Calu3 (cell line): ENCODE measurements at regions not wholly inside any gene's neighbourhood (a gene's known extent, or its start where the extent isn't known, plus 50 kb on each side); places are given as distances from the start of the nearest gene placed in this dataset.

Experiments used
- BruUV-seq: library from RNA; stranded (reverse); fragments of 400-500 nt; replicated peaks from 2 replicates; lab custom pipeline; 2021; lab: Mats Ljungman, UMichigan
- CTCF ChIA-PET: fragments of 300-600 bp; sonication (Branson Sonifier 250); formaldehyde crosslinking; loops from one replicate; lab custom pipeline; 2022; ENCODE audit warnings: antibody characterized with exemption; lab: Charles Lee
- DNase-seq: peaks from one replicate; pipeline ENCODE4 v3.0.0; 2022
- H3K27ac Mint-ChIP-seq: one replicate; pipeline ENCODE4 v1.8.0; 2022; ENCODE audit warnings: mixed read lengths; ENCODE audit not compliant: unreplicated experiment
- H3K27me3 Mint-ChIP-seq: one replicate; pipeline ENCODE4 v1.8.0; 2022; ENCODE audit warnings: mixed read lengths; ENCODE audit not compliant: unreplicated experiment
- H3K36me3 Mint-ChIP-seq: one replicate; pipeline ENCODE4 v1.8.0; 2022; ENCODE audit warnings: mild to moderate bottlenecking, moderate library complexity, mixed read lengths; ENCODE audit not compliant: insufficient read depth, unreplicated experiment
- H3K4me1 Mint-ChIP-seq: one replicate; pipeline ENCODE4 v1.8.0; 2022; ENCODE audit warnings: mild to moderate bottlenecking, low read depth, mixed read lengths; ENCODE audit not compliant: unreplicated experiment
- H3K4me3 Mint-ChIP-seq: one replicate; pipeline ENCODE4 v1.8.0; 2022; ENCODE audit warnings: mild to moderate bottlenecking, low read depth, moderate library complexity, mixed read lengths; ENCODE audit not compliant: unreplicated experiment
- H3K9me3 Mint-ChIP-seq: one replicate; pipeline ENCODE4 v1.8.0; 2022; ENCODE audit warnings: low read depth, mixed read lengths; ENCODE audit not compliant: unreplicated experiment
- CTCF ChIP-seq: fragments of 200-600 bp; IDR thresholded peaks from one replicate; pipeline ENCODE4 v1.8.0; 2022; ENCODE audit warnings: antibody characterized with exemption; ENCODE audit not compliant: unreplicated experiment
- intact Hi-C: fragments of 100-400 bp; cut with micrococcal nuclease; formaldehyde crosslinking; loops from one replicate; pipeline ENCODE4 v1.10.0; 2022; ENCODE audit not compliant: unreplicated experiment

- no TSS peak for BruUV-seq
- no peak for DNase-seq
- intact Hi-C loops = no loop called here
- Mint-ChIP-seq H3K4me3 (no peak overlapping the region), H3K36me3 (no peaks in the 10 kb centered on the region), H3K27me3 (no peaks in the 10 kb centered on the region), H3K9me3 (peaks cover 9% of the 10 kb centered on the region), H3K27ac (no peak overlapping the region), H3K4me1 (no peaks in the 10 kb centered on the region)
- TF ChIP-seq CTCF = no peak
- CTCF ChIA-PET = interaction anchor here (0.6 kb wide), 1 partner anchor 1952 kb away, joined by 4 read pairs; no protein-coding TSS in a partner anchor
Observed at GRCh38 chr14:41280745-41281144, 325.9 kb upstream of the LRFN5 start.

DNA sequence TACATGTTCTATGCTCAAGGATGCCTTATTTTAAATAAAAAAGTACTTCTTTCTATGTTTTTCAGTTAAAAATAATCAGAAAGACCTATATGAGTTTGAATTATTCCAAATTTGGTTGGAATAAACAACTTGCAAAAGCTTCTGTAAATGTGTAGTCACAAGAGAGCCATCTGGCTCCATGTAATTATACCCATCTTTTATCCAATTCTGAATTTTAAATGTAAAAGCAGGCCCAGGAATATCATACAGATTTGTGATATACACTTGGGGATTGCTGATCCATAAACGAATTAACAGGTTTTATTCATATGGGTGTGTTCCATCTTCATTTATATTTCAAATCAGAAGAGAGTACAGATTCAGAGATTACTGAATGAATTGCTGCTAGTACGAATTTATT is 329.2 kb upstream of the LRFN5 start:
- H3K4me3 Mint-ChIP-seq = no peak overlapping the region
- H3K9me3 Mint-ChIP-seq = peaks cover 5% of the 10 kb centered on the region
- intact Hi-C loops = no loop called here
- H3K4me1 Mint-ChIP-seq = no peaks in the 10 kb centered on the region
- no peak for DNase-seq
- no peak overlapping the region for H3K27ac Mint-ChIP-seq
- no peaks in the 10 kb centered on the region for H3K27me3 Mint-ChIP-seq
- H3K36me3 Mint-ChIP-seq = no peaks in the 10 kb centered on the region
- CTCF ChIA-PET = no interaction called here
- BruUV-seq = no TSS peak
- TF ChIP-seq CTCF = no peak

DNA sequence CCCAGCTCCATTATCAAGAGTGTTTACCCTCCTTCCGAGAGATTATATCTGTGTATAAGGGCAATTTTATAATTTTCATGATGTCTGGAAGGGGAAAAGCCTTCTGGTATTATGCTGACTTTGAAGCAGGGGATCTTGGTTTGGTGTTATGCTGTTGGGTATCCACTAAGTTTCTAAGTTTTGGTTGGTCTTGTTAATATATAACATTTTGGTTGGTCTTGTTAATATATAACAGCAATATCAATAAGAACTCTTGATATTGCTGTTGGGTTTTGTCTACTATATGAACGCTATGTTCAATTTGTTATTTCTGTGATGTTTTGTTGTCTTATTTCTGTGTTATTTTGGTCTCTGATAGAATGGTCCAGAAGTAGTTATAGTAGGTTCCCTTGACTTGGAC is 349.2 kb upstream of the LRFN5 start:
- no peak overlapping the region for H3K27ac Mint-ChIP-seq
- peaks cover 4% of the 10 kb centered on the region for H3K9me3 Mint-ChIP-seq
- no peaks in the 10 kb centered on the region for H3K36me3 Mint-ChIP-seq
- no peaks in the 10 kb centered on the region for H3K4me1 Mint-ChIP-seq
- H3K4me3 Mint-ChIP-seq = no peak overlapping the region
- intact Hi-C loops = no loop called here
- H3K27me3 Mint-ChIP-seq = no peaks in the 10 kb centered on the region
- CTCF ChIA-PET = no interaction called here
- no TSS peak for BruUV-seq
- no peak for TF ChIP-seq CTCF
- DNase-seq = no peak

DNA sequence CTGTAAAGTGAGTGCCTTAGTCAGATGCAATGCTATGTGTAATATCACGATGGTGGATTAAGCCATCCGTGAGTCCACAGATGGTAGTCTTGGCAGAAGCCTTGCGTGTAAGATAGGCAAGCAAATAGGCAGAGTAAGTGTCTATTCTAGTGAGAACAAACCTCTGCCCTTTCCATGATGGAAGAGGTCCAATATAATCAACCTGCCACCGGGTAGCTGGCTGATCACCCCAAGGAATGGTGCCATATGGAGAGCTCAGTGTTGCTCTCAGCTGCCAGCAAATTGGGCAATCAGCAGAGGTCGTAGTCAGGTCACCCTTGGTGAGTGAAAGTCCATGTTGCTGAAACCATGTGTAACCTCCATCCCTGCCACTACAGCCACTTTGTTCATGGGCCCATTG is 371.2 kb upstream of the LRFN5 start:
- CTCF ChIA-PET = no interaction called here
- H3K9me3 Mint-ChIP-seq = peaks cover 12% of the 10 kb centered on the region
- no peak overlapping the region for H3K27ac Mint-ChIP-seq
- BruUV-seq = no TSS peak
- intact Hi-C loops = no loop called here
- no peaks in the 10 kb centered on the region for H3K4me1 Mint-ChIP-seq
- H3K36me3 Mint-ChIP-seq = no peaks in the 10 kb centered on the region
- DNase-seq = no peak
- no peak for TF ChIP-seq CTCF
- no peak overlapping the region for H3K4me3 Mint-ChIP-seq
- no peaks in the 10 kb centered on the region for H3K27me3 Mint-ChIP-seq
